NB4 (cell line): ENCODE measurements at regions not wholly inside any gene's neighbourhood (a gene's known extent, or its start where the extent isn't known, plus 50 kb on each side); places are given as distances from the start of the nearest gene placed in this dataset.

ENCODE experiments used
- DNase-seq: peaks from one replicate; pipeline ENCODE4 v3.0.0; 2010; ENCODE audit warnings: low read depth
- H3K4me3 ChIP-seq: one replicate; pipeline ENCODE4 v1.5.1; 2011; ENCODE audit warnings: mild to moderate bottlenecking, low read depth, low read length, moderate library complexity
- MAX ChIP-seq: IDR thresholded peaks from 2 replicates; pipeline ENCODE4 v1.6.1; 2011; ENCODE audit warnings: low read depth, low read length
- MYC ChIP-seq: IDR thresholded peaks from 2 replicates; pipeline ENCODE4 v1.6.1; 2011; ENCODE audit warnings: low read depth, low read length
- POLR2A ChIP-seq: IDR thresholded peaks from 2 replicates; pipeline ENCODE4 v1.6.1; 2011; ENCODE audit warnings: mild to moderate bottlenecking; ENCODE audit not compliant: insufficient read length; ENCODE audit errors: extremely low read depth
- TF ChIP-seq, protein P1 (sequence below): IDR thresholded peaks from one replicate; pipeline ENCODE4 v1.5.1; 2012; ENCODE audit warnings: low read depth, low read length

DNA sequence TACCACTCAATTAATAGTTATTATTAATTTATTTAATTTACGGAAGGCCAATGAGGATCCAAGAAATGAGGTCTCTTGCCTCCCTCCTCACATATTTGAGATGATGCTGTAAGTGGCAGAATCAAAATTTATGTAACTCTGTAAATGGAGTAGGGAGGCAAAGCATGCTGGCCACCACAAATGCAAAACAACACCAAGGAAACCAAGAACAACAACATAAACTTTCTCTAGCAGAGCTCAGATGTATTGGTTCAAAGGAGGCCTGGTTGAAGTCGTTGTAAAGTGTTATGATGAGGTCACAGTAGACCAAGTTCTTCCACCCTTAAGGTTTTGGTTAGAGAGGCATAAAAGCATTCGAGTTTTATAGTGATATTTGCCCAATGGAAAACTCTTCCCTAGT is 194.8 kb upstream of the FAT1 start:
- no peak for TF ChIP-seq MYC
- TF ChIP-seq, protein P1, sequence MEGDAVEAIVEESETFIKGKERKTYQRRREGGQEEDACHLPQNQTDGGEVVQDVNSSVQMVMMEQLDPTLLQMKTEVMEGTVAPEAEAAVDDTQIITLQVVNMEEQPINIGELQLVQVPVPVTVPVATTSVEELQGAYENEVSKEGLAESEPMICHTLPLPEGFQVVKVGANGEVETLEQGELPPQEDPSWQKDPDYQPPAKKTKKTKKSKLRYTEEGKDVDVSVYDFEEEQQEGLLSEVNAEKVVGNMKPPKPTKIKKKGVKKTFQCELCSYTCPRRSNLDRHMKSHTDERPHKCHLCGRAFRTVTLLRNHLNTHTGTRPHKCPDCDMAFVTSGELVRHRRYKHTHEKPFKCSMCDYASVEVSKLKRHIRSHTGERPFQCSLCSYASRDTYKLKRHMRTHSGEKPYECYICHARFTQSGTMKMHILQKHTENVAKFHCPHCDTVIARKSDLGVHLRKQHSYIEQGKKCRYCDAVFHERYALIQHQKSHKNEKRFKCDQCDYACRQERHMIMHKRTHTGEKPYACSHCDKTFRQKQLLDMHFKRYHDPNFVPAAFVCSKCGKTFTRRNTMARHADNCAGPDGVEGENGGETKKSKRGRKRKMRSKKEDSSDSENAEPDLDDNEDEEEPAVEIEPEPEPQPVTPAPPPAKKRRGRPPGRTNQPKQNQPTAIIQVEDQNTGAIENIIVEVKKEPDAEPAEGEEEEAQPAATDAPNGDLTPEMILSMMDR, result no peak
- TF ChIP-seq MAX, result no peak
- TF ChIP-seq POLR2A, result no peak
- no peak for DNase-seq
- H3K4me3 ChIP-seq, result no peak overlapping the region

DNA sequence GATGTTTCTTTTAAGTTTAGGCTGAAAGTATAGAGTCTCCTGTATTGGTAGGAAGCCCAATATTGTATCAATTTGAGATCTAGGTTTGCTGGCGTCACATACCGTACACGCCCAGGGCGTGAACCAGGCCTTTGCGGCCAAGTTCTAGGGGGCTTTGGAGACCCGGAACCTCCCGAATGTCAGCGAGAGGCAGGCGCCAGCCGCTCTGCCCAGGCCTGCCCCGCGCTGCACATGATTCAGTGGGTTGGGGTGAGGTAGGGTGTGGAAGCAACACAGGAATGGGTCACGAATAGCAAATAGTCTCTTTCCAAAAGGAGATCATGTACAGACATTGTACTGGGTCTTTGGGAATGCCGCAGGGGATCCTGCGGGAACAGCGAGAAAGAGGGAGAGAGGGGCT is 195.7 kb upstream of the FAT1 start:
- no peak overlapping the region for H3K4me3 ChIP-seq
- no peak for DNase-seq
- TF ChIP-seq MYC (no peak), POLR2A (no peak), MAX (no peak)
- TF ChIP-seq, protein P1, result no peak

DNA sequence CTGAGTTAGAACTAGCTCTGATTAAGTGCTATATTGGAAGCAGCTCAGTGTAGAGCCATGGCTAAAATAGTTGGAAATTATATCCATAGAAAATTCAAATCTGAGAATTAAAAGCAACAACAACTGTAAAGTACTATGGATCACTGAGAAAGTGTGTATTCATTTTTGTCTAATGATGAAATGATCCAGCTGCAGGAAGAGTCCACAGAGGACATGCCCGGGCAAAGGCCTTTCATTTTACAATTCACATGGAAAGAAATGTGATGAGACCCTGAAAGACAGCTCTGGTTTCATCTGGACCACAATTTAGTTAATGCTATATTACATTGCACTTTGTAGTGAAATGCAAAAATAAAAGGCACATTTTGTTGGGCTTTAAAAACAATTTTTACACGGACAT is 196.8 kb upstream of the FAT1 start:
- TF ChIP-seq MYC (no peak), MAX (no peak), POLR2A (no peak)
- TF ChIP-seq, protein P1, result no peak
- H3K4me3 ChIP-seq, result no peak overlapping the region
- DNase-seq, result no peak

GRCh38 chr4:186920992-186921391 is 197.3 kb upstream of the FAT1 start:
- TF ChIP-seq POLR2A (no peak), MAX (no peak), MYC (no peak)
- TF ChIP-seq, protein P1, result no peak
- no peak overlapping the region for H3K4me3 ChIP-seq
- no peak for DNase-seq

GRCh38 chr4:186924723-186925122 is 201.1 kb upstream of the FAT1 start:
- no peak overlapping the region for H3K4me3 ChIP-seq
- no peak for DNase-seq

GRCh38 chr4:186927624-186928023 is 204.0 kb upstream of the FAT1 start:
- DNase-seq, result no peak
- no peak overlapping the region for H3K4me3 ChIP-seq
- TF ChIP-seq MAX, result no peak
- TF ChIP-seq, protein P1, result no peak
- TF ChIP-seq MYC, result no peak
- TF ChIP-seq POLR2A, result no peak

More at GRCh38 chr4:186924723-186925122, 201.1 kb upstream of the FAT1 start:
- TF ChIP-seq MYC, result no peak
